ENCODE measurements at regions not wholly inside any gene's neighbourhood (a gene's known extent, or its start where the extent isn't known, plus 50 kb on each side); places are given as distances from the start of the nearest gene placed in this dataset.
A peak's percentile ranks its signal among the peaks of the same experiment; 100 is the strongest.

DNA sequence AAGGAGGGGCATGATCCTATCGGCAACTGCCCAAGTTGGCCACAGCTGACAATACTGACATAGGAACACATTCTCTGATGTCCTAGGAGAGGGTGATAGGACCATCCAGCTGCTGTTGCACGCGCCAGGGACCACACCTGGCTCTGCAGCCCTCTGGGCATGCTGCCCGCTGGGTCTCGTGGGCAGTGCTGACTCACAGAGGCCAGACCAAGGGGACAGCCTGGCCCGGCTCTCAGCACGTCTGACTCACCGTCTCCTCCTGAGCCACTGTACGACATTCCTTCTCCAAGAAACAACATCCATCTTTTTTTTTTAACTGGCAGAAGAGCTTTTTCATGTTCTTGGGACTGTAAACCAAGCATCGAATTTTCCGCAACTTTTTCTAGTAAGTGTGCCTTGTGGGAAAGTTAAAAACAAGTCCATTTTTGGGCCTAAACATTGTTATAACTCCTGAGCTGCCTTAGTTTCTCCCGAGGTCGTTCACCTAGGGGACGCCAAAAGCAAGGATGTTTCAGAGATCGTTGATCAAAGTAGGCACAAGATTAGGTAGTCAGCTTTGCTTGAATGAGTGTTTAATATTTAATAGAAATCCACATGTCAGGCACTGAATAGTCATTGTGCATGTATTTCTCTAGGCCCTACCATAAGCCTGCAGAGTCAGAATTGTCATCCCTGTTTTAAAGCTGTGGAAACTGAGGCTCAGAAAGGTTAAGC lies 100.3 kb downstream of the TTC32 start:
- ChIA-PET CTCF (ENCODE audit: low intra/inter-chr PET ratio, low total read pairs) (no interaction called here), POLR2A (no interaction called here)
- in situ Hi-C loops (cut with HindIII; ENCODE audit: extremely low pct_ligation_motif_present, low pct_unique_long_range_greater_than_20kb) = no loop called here
- Histone ChIP-seq H3K9ac (ENCODE audit: insufficient read depth, low read depth, low read length) (no peak overlapping the region), H3K27me3 (ENCODE audit: control insufficient read depth in 1 of 2, insufficient read depth in 2 of 2, low read length in 2 of 2) (peaks cover 0 to 21% of the 10 kb centered on the region in 2 experiments; a peak in 3 of 5 replicates), H3K27ac (ENCODE audit: extremely low read length, insufficient read depth, low read length) (no peak overlapping the region), H3K4me1 (ENCODE audit: insufficient read depth, low read length) (no peaks in the 10 kb centered on the region), H3K36me3 (replicated peaks in 1 of 2; ENCODE audit: control insufficient read depth in 1 of 2, insufficient read depth in 2 of 2, low read length in 2 of 2) (no peaks in the 10 kb centered on the region), H2AFZ (ENCODE audit: low read length) (no peak overlapping the region), H4K20me1 (ENCODE audit: insufficient read depth, low read length) (no peaks in the 10 kb centered on the region), H3K4me2 (ENCODE audit: low read depth, low read length) (no peak overlapping the region), H3K9me3 (ENCODE audit: low read length) (no peaks in the 10 kb centered on the region), H3K4me3 (replicated peaks in 1 of 3; ENCODE audit: insufficient read depth in 1 of 3, low read depth in 2 of 3, low read length in 3 of 3) (no peak overlapping the region), H3K79me2 (ENCODE audit: insufficient read depth, low read length) (no peaks in the 10 kb centered on the region)
- TF ChIP-seq BHLHE40 (IDR thresholded peaks at IDR 0.05; ENCODE audit: low read length) (peak; percentile 12; the same call in 1 of the 2 replicates), ZNF616 (CRISPR knock-in tag; IDR thresholded peaks at IDR 0.05; ENCODE audit: low read depth) (no peak), HNRNPL (IDR thresholded peaks at IDR 0.05; ENCODE audit: low read depth, low read length) (0 out of 2 replicates have a peak, but pooled peaks have one; percentile 23), FOSL2 (CRISPR knock-in tag; IDR thresholded peaks at IDR 0.05) (peak; percentile 61)
- TF ChIP-seq, protein P1, sequence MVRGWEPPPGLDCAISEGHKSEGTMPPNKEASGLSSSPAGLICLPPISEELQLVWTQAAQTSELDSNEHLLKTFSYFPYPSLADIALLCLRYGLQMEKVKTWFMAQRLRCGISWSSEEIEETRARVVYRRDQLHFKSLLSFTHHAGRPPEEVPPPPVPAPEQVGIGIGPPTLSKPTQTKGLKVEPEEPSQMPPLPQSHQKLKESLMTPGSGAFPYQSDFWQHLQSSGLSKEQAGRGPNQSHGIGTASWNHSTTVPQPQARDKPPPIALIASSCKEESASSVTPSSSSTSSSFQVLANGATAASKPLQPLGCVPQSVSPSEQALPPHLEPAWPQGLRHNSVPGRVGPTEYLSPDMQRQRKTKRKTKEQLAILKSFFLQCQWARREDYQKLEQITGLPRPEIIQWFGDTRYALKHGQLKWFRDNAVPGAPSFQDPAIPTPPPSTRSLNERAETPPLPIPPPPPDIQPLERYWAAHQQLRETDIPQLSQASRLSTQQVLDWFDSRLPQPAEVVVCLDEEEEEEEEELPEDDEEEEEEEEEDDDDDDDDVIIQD (CRISPR knock-in tag; IDR thresholded peaks at IDR 0.05; ENCODE audit: low read depth) = no peak
- TF ChIP-seq, protein P2, sequence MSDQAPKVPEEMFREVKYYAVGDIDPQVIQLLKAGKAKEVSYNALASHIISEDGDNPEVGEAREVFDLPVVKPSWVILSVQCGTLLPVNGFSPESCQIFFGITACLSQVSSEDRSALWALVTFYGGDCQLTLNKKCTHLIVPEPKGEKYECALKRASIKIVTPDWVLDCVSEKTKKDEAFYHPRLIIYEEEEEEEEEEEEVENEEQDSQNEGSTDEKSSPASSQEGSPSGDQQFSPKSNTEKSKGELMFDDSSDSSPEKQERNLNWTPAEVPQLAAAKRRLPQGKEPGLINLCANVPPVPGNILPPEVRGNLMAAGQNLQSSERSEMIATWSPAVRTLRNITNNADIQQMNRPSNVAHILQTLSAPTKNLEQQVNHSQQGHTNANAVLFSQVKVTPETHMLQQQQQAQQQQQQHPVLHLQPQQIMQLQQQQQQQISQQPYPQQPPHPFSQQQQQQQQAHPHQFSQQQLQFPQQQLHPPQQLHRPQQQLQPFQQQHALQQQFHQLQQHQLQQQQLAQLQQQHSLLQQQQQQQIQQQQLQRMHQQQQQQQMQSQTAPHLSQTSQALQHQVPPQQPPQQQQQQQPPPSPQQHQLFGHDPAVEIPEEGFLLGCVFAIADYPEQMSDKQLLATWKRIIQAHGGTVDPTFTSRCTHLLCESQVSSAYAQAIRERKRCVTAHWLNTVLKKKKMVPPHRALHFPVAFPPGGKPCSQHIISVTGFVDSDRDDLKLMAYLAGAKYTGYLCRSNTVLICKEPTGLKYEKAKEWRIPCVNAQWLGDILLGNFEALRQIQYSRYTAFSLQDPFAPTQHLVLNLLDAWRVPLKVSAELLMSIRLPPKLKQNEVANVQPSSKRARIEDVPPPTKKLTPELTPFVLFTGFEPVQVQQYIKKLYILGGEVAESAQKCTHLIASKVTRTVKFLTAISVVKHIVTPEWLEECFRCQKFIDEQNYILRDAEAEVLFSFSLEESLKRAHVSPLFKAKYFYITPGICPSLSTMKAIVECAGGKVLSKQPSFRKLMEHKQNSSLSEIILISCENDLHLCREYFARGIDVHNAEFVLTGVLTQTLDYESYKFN (CRISPR knock-in tag; conservative IDR thresholded peaks at IDR 0.05) = no peak
- ATAC-seq = peak; percentile 38; the same call in 2 of the 3 replicates
- BruUV-seq (replicated peaks) = no TSS peak
- FAIRE-seq = no peak
- no peak for DNase-seq (ENCODE audit: low spot score)
- intact Hi-C loops (cut with micrococcal nuclease; ENCODE audit: unreplicated experiment) = no loop called here
- WGBS (ENCODE audit: low lambda C conversion rate) = 26% methylated on average over 11 of the region's 15 CpGs

All from HepG2 (cell line).